Activated B cell treated with CpG ODN at 0.5 μM for 24 hours (primary cell): ENCODE measurements at regions not wholly inside any gene's neighbourhood (a gene's known extent, or its start where the extent isn't known, plus 50 kb on each side); places are given as distances from the start of the nearest gene placed in this dataset.

Experiments used
- ATAC-seq: fragments of 200-7000 bp; cut with Tn5 transposase; one replicate; pipeline ENCODE4 v1.10.0; 2021; ENCODE audit warnings: low read depth, mild to moderate bottlenecking, moderate library complexity
- CTCF ChIA-PET: fragments of 350-600 bp; sonication (Branson Sonifier 250); formaldehyde crosslinking; loops from one replicate; lab custom pipeline; 2021; ENCODE audit warnings: antibody characterized with exemption; lab: Charles Lee
- POLR2A ChIA-PET: fragments of 350-600 bp; sonication (Branson Sonifier 250); formaldehyde crosslinking; loops from one replicate; lab custom pipeline; 2021; ENCODE audit warnings: antibody characterized with exemption; lab: Charles Lee
- DNase-seq: peaks from one replicate; pipeline ENCODE4 v3.0.0; 2022
- H3K27ac Mint-ChIP-seq: one replicate; pipeline ENCODE4 v1.8.0; 2020; ENCODE audit warnings: mixed read lengths
- H3K27me3 Mint-ChIP-seq: one replicate; pipeline ENCODE4 v1.8.0; 2021; ENCODE audit warnings: mixed read lengths
- H3K36me3 Mint-ChIP-seq: one replicate; pipeline ENCODE4 v1.8.0; 2021; ENCODE audit warnings: low read depth, mixed read lengths
- H3K4me1 Mint-ChIP-seq: one replicate; pipeline ENCODE4 v1.8.0; 2021; ENCODE audit warnings: mixed read lengths
- H3K4me3 Mint-ChIP-seq: one replicate; pipeline ENCODE4 v1.8.0; 2020; ENCODE audit warnings: mild to moderate bottlenecking, mixed read lengths
- H3K9me3 Mint-ChIP-seq: one replicate; pipeline ENCODE4 v1.8.0; 2020; ENCODE audit warnings: mixed read lengths
- CTCF ChIP-seq: fragments of 200-600 bp; IDR thresholded peaks from one replicate; pipeline ENCODE4 v1.8.0; 2022; ENCODE audit warnings: antibody characterized with exemption, mild to moderate bottlenecking
- intact Hi-C: fragments of 100-400 bp; cut with micrococcal nuclease; formaldehyde crosslinking; loops from one replicate; pipeline ENCODE4 v1.15.1; 2024

GRCh38 chrX:45811326-45811725, 610.6 kb upstream of the DIPK2B start:
- no peak for ATAC-seq
- no peak for DNase-seq
- POLR2A ChIA-PET = no interaction called here
- TF ChIP-seq CTCF = no peak
- intact Hi-C loops = no loop called here
- Mint-ChIP-seq H3K9me3 (no peaks in the 10 kb centered on the region), H3K4me3 (no peak overlapping the region), H3K36me3 (no peaks in the 10 kb centered on the region), H3K4me1 (peaks cover 19% of the 10 kb centered on the region), H3K27me3 (no peaks in the 10 kb centered on the region), H3K27ac (no peak overlapping the region)
- CTCF ChIA-PET = interaction anchor here (1.0 kb wide), 1 partner anchor 9 kb away, joined by 3 read pairs; no protein-coding TSS in a partner anchor

GRCh38 chrX:45807572-45808425, 607.1 kb upstream of the DIPK2B start:
- no peaks in the 10 kb centered on the region for H3K27me3 Mint-ChIP-seq
- no peak for ATAC-seq
- intact Hi-C loops = loop anchor here (10.0 kb wide), 1 partner anchor 53 kb away; no protein-coding TSS in a partner anchor
- ChIA-PET POLR2A (no interaction called here), CTCF (no interaction called here)
- no peak overlapping the region for H3K27ac Mint-ChIP-seq
- H3K4me3 Mint-ChIP-seq = peak overlapping the region; percentile 19
- peaks cover 24% of the 10 kb centered on the region for H3K4me1 Mint-ChIP-seq
- H3K9me3 Mint-ChIP-seq = no peaks in the 10 kb centered on the region
- DNase-seq = no peak
- H3K36me3 Mint-ChIP-seq = no peaks in the 10 kb centered on the region
- TF ChIP-seq CTCF = no peak

- CTCF ChIA-PET = interaction anchor here (0.7 to 1.0 kb wide), 2 partner anchors 41 to 289 kb away, joined by 3 to 4 read pairs; no protein-coding TSS in a partner anchor
- no peaks in the 10 kb centered on the region for H3K36me3 Mint-ChIP-seq
- DNase-seq (no peak), ATAC-seq (peak; percentile 47)
- POLR2A ChIA-PET = interaction anchor here (0.5 to 1.3 kb wide), 5 partner anchors 36 to 1014 kb away, joined by 3 to 12 read pairs (median 3); no protein-coding TSS in a partner anchor
- H3K9me3 Mint-ChIP-seq = no peaks in the 10 kb centered on the region
- no peak for TF ChIP-seq CTCF
- H3K4me3 Mint-ChIP-seq = peak overlapping the region; percentile 79
- peak overlapping the region; percentile 36 for H3K27ac Mint-ChIP-seq
- H3K4me1 Mint-ChIP-seq = peaks cover 24% of the 10 kb centered on the region
- H3K27me3 Mint-ChIP-seq = no peaks in the 10 kb centered on the region
- intact Hi-C loops = loop anchor here (10.0 kb wide), 1 partner anchor 52 kb away; no protein-coding TSS in a partner anchor
Measured at GRCh38 chrX:45806410-45807121, 605.9 kb upstream of the DIPK2B start.

- intact Hi-C loops = loop anchor here (5.0 to 10.0 kb wide), 2 partner anchors 38 to 49 kb away; no protein-coding TSS in a partner anchor
- H3K27ac Mint-ChIP-seq = no peak overlapping the region
- TF ChIP-seq CTCF = no peak
Measured at GRCh38 chrX:45804276-45804675, 603.6 kb upstream of the DIPK2B start.

More at GRCh38 chrX:45804276-45804675, 603.6 kb upstream of the DIPK2B start:
- H3K9me3 Mint-ChIP-seq = no peaks in the 10 kb centered on the region
- H3K27me3 Mint-ChIP-seq = no peaks in the 10 kb centered on the region
- CTCF ChIA-PET = no interaction called here
- DNase-seq (no peak), ATAC-seq (no peak)
- POLR2A ChIA-PET = no interaction called here
- H3K4me3 Mint-ChIP-seq = no peak overlapping the region
- no peaks in the 10 kb centered on the region for H3K36me3 Mint-ChIP-seq
- H3K4me1 Mint-ChIP-seq = peaks cover 26% of the 10 kb centered on the region
